Spleen (tissue), 7 donors: ENCODE measurements at regions not wholly inside any gene's neighbourhood (a gene's known extent, or its start where the extent isn't known, plus 50 kb on each side); places are given as distances from the start of the nearest gene placed in this dataset.

Experiments
- POLR2AphosphoS5 ChIP-seq, 3 donors: sonication (generic); formaldehyde crosslinking; IDR thresholded peaks; one replicate each; pipeline ENCODE4 v1.5.1; 2017; ENCODE audit warnings: antibody characterized with exemption in 3 of 3
- TF ChIP-seq, protein P1 (sequence below), 11 experiments: fragments of 200-600 bp in 7 of 11; fragments of 450-650 bp in 4 of 11; sonication (generic) in 4 of 11; IDR thresholded peaks in 8 of 11; conservative IDR thresholded peaks in 3 of 11; 1 replicate in 7 of 11; 2 replicates in 4 of 11; pipeline versions ENCODE4 v1.4.0 to v1.8.0; 2016 to 2021; ENCODE audit warnings: antibody characterized with exemption in 11 of 11, inconsistent platforms in 4 of 11, mild to moderate bottlenecking in 1 of 11
- donor health status: DM: no; HTN: no; CAD: no; lungs with moderate emphysema.
- donor health status: DM: no; HTN: no; CAD: no.
- donor health status: DM: no; HTN: no; CAD: no.

DNA sequence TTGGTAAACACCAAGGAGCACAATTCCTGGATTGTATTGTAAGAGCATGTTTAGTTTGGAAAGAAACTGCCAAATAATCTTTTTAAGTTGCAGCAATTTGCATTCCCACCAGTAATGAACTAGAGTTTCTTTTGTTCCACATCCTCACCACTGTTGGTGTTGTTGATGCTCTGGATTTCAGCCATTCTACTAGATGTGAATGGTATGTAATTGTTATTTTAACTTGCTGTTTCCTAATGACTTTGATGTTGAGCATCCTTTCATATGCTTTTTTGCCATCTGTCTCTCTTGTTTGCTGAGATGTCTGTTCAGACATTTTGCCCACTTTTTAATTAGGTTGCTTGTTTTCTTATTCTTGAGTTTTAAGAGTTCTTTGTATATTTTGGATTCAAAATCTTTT is 1654.1 kb downstream of the GRIK2 start:
- TF ChIP-seq, protein P1, sequence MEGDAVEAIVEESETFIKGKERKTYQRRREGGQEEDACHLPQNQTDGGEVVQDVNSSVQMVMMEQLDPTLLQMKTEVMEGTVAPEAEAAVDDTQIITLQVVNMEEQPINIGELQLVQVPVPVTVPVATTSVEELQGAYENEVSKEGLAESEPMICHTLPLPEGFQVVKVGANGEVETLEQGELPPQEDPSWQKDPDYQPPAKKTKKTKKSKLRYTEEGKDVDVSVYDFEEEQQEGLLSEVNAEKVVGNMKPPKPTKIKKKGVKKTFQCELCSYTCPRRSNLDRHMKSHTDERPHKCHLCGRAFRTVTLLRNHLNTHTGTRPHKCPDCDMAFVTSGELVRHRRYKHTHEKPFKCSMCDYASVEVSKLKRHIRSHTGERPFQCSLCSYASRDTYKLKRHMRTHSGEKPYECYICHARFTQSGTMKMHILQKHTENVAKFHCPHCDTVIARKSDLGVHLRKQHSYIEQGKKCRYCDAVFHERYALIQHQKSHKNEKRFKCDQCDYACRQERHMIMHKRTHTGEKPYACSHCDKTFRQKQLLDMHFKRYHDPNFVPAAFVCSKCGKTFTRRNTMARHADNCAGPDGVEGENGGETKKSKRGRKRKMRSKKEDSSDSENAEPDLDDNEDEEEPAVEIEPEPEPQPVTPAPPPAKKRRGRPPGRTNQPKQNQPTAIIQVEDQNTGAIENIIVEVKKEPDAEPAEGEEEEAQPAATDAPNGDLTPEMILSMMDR (IDR thresholded peaks at IDR 0.05 in 8 of 11, conservative IDR thresholded peaks at IDR 0.05 in 3 of 11) = no peak
- TF ChIP-seq POLR2AphosphoS5 (IDR thresholded peaks at IDR 0.05) = no peak
